ENCODE measurements at regions not wholly inside any gene's neighbourhood (a gene's known extent, or its start where the extent isn't known, plus 50 kb on each side); places are given as distances from the start of the nearest gene placed in this dataset.

GRCh38 chr6:133623065-133623464 is 265.8 kb upstream of the TCF21 start:
- TF ChIP-seq CTCF (conservative IDR thresholded peaks at IDR 0.05; ENCODE audit: low read depth, low read length) (no peak), RCOR1 (IDR thresholded peaks at IDR 0.05; ENCODE audit: insufficient replicate concordance, low read length) (no peak), MAFK (IDR thresholded peaks at IDR 0.05; ENCODE audit: low read depth, low read length) (no peak), USF2 (IDR thresholded peaks at IDR 0.05; ENCODE audit: low read depth, low read length) (no peak), POLR2A (IDR thresholded peaks at IDR 0.05; ENCODE audit: low read depth, low read length) (no peak), NFE2L2 (IDR thresholded peaks at IDR 0.05; ENCODE audit: low read depth, low read length) (no peak), RFX5 (IDR thresholded peaks at IDR 0.05; ENCODE audit: low read depth, low read length) (no peak), CHD1 (IDR thresholded peaks at IDR 0.05; ENCODE audit: low read depth, low read length) (no peak), CEBPB (IDR thresholded peaks at IDR 0.05; ENCODE audit: low read depth, low read length) (no peak), MAZ (IDR thresholded peaks at IDR 0.05; ENCODE audit: borderline replicate concordance, low read depth, low read length) (no peak), MXI1 (IDR thresholded peaks at IDR 0.05; ENCODE audit: borderline replicate concordance, low read depth, low read length) (no peak), RAD21 (IDR thresholded peaks at IDR 0.05; ENCODE audit: low read length) (no peak)
- TF ChIP-seq, protein P1, sequence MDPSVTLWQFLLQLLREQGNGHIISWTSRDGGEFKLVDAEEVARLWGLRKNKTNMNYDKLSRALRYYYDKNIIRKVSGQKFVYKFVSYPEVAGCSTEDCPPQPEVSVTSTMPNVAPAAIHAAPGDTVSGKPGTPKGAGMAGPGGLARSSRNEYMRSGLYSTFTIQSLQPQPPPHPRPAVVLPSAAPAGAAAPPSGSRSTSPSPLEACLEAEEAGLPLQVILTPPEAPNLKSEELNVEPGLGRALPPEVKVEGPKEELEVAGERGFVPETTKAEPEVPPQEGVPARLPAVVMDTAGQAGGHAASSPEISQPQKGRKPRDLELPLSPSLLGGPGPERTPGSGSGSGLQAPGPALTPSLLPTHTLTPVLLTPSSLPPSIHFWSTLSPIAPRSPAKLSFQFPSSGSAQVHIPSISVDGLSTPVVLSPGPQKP (IDR thresholded peaks at IDR 0.05; ENCODE audit: borderline replicate concordance, low read depth, low read length) = no peak

All from IMR-90 (cell line).